GM21367 (cell line): ENCODE measurements at regions not wholly inside any gene's neighbourhood (a gene's known extent, or its start where the extent isn't known, plus 50 kb on each side); places are given as distances from the start of the nearest gene placed in this dataset.

Source experiments
- ATAC-seq: cut with Tn5 transposase; IDR thresholded peaks from one replicate; pipeline ENCODE4 v1.9.1; 2021; ENCODE audit not compliant: unreplicated experiment

GRCh38 chr14:95387826-95388445 lies 68.2 kb upstream of the CLMN start:
- ATAC-seq = no peak

GRCh38 chr14:95386536-95387095 lies 66.9 kb upstream of the CLMN start:
- ATAC-seq = no peak

DNA sequence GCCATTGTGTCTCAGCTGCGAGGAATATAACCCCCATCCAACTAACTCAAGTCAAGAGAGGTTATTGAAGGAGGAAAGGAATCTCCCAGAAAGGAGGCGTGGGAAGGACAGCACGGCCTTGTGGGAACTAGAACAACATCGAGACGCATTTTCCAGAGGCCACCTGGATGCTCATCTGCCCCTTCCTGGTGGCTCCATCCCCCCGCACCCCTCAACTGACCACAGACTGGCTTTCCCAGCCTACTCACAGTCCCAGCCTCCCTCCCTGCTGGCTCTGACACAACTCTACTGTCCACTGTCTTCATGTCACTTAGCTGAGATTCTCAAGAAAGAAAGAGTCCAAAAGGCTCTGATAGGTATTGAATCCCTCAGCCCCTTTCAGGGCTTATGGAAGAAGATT lies 66.0 kb upstream of the CLMN start:
- no peak for ATAC-seq

GRCh38 chr14:95382747-95383146 lies 63.0 kb upstream of the CLMN start:
- ATAC-seq = no peak

GRCh38 chr14:95381726-95382125 lies 62.0 kb upstream of the CLMN start:
- no peak for ATAC-seq

DNA sequence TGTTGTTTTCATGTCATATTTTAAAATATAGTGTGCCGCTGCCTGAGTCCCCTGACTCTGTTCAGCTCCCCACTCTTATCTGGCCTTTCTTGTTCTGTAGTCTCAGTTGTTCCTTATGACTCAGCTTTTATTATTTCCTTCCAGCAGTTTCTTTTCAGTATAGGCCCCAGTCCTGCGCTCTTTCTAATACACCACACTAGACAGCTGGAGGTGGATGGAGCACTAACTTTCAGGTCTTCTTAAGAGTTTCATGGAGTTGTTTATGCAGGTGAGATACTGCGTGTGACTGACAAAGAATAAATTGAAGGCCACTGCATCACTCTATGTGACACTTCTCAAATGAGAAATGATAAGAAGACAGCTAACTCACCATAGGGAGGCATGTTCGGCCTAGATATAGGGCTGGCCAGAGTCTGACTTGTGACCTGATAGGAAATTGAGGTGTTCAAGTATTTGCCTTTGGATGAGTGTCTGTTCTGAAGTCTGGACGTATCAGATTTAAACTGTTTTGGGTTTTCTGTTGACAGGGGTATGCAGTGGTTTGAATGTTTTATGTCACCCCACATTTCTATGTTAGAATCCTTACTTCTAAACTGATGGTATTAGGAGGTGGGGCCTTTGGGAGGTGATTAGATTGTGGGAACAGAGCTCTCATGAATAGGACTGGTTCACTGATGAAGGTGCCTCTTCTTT lies 60.8 kb upstream of the CLMN start:
- no peak for ATAC-seq

DNA sequence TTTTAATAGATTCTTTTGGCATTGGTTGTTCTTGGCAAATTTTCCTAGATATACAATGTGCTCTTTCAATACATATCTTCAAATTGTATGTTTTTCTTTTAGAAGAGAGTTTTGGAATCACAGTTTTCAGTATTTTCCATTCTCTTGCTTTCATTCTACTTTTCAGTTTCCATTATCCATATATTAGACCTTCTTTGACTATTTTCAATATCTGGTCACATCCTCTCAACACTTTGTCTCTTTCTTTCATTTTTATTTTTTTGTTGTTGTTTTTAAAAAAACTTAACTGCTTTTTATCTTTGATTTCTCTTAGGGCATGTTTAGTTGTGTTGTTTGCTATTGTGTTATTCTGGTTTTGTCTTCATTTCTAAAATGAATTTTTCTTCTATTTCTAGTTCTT lies 59.9 kb upstream of the CLMN start:
- ATAC-seq = no peak

GRCh38 chr14:95375539-95376109 lies 55.9 kb upstream of the CLMN start:
- ATAC-seq = no peak

DNA sequence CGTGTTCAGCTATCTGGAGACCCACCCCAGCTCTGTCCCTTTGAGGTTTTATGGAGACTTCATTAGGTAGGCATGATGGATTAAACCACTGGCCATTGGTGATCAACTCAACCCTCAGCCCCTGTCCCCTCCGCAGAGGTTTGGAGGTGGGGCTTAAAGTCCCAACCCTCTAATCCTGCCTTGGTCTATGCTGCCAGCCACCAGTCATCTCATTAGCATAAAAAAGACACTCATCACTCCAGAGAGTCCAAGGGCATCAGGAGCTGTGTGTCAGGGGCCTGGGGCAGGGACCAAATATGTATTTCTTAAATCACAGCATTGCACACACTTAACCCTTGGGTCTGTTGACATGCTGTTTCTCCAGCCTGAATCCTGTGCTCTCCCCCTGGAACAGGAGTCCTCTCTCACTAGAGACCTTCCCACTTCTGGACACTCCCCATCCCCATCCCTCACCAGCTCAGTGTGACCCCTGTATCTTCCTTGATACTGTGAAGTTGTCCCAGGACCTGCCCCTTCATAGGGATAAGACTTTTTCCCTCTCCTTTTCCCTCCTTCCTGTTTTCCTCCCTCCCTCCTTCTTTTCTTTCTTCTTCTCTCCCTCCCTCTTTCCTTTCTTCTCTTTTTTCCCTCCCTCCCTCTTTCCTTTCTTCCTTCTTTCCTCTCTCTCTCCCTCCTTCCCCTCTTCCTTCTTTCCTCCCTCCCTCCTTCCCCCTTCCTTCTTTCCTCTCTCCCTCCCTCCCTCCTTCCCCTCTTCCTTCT lies 54.7 kb upstream of the CLMN start:
- ATAC-seq = no peak

GRCh38 chr14:95370076-95370475 lies 50.4 kb upstream of the CLMN start:
- no peak for ATAC-seq
